Brain microvascular endothelial cell (primary cell): ENCODE measurements at regions not wholly inside any gene's neighbourhood (a gene's known extent, or its start where the extent isn't known, plus 50 kb on each side); places are given as distances from the start of the nearest gene placed in this dataset.

ENCODE experiments used
- DNase-seq: peaks from one replicate; pipeline ENCODE4 v3.0.0-alpha.2; 2020
- H3K27ac ChIP-seq: fragments of 250-450 bp; sonication (Bioruptor Pico); 2 replicates; pipeline ENCODE4 v1.5.1; 2020; ENCODE audit warnings: mild to moderate bottlenecking, moderate library complexity
- H3K27me3 ChIP-seq: fragments of 250-450 bp; sonication (Bioruptor Pico); replicated peaks from 2 replicates; pipeline ENCODE4 v1.5.1; 2020; ENCODE audit warnings: mild to moderate bottlenecking
- H3K36me3 ChIP-seq: fragments of 250-450 bp; sonication (Bioruptor Pico); replicated peaks from 2 replicates; pipeline ENCODE4 v1.5.1; 2020; ENCODE audit warnings: mild to moderate bottlenecking
- H3K4me3 ChIP-seq: 2 replicates; pipeline ENCODE4 v1.5.1; 2011; ENCODE audit warnings: low read depth, mild to moderate bottlenecking, control low read depth, low read length, moderate library complexity
- in situ Hi-C: cut with HindIII; loops from 2 replicates; pipeline ENCODE4 v1.10.0; 2017; ENCODE audit warnings: low sequenced_read_pairs, low pct_ligation_motif_present
- TF ChIP-seq, protein P1 (sequence below): IDR thresholded peaks from 2 replicates; pipeline ENCODE4 v1.5.1; 2011; ENCODE audit warnings: low read depth, mild to moderate bottlenecking, moderate library complexity, low read length, control low read depth, inconsistent platforms; ENCODE audit errors: missing control alignments

DNA sequence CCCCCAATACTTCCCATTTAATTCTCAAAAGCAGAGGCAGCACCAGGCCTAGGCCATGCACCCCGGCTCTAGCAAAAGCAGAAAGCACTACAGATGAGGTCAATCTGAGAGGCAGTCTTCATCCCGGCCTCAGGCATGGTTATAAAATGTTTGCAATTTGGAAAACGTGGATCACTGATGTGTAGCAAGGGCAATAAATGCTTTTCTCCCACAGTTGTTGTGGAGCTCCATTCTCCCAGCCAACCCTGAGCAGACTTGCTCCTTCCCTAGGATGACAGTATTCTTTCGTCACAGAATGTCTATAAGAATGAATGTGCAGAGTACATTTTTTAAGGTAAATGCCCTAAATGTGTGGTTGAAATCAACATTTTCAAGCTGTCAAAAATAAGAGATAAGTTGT lies 157.3 kb upstream of the DAPK1 start:
- in situ Hi-C loops, result loop anchor here (25.0 kb wide), 1 partner anchor 322 kb away; no protein-coding TSS in a partner anchor
- Histone ChIP-seq H3K27ac (no peak overlapping the region), H3K36me3 (no peaks in the 10 kb centered on the region), H3K4me3 (no peak overlapping the region), H3K27me3 (no peaks in the 10 kb centered on the region)
- TF ChIP-seq, protein P1, sequence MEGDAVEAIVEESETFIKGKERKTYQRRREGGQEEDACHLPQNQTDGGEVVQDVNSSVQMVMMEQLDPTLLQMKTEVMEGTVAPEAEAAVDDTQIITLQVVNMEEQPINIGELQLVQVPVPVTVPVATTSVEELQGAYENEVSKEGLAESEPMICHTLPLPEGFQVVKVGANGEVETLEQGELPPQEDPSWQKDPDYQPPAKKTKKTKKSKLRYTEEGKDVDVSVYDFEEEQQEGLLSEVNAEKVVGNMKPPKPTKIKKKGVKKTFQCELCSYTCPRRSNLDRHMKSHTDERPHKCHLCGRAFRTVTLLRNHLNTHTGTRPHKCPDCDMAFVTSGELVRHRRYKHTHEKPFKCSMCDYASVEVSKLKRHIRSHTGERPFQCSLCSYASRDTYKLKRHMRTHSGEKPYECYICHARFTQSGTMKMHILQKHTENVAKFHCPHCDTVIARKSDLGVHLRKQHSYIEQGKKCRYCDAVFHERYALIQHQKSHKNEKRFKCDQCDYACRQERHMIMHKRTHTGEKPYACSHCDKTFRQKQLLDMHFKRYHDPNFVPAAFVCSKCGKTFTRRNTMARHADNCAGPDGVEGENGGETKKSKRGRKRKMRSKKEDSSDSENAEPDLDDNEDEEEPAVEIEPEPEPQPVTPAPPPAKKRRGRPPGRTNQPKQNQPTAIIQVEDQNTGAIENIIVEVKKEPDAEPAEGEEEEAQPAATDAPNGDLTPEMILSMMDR, result no peak
- DNase-seq, result no peak

- no peak overlapping the region for H3K4me3 ChIP-seq
- DNase-seq, result no peak
- no peaks in the 10 kb centered on the region for H3K36me3 ChIP-seq
- H3K27ac ChIP-seq, result no peak overlapping the region
- TF ChIP-seq, protein P1, result no peak
- in situ Hi-C loops, result loop anchor here (25.0 kb wide), 1 partner anchor 320 kb away; no protein-coding TSS in a partner anchor
- no peaks in the 10 kb centered on the region for H3K27me3 ChIP-seq
Observed at GRCh38 chr9:87342743-87343142, 154.9 kb upstream of the DAPK1 start.

GRCh38 chr9:87343816-87344430 lies 153.7 kb upstream of the DAPK1 start:
- Histone ChIP-seq H3K27ac (no peak overlapping the region), H3K27me3 (no peaks in the 10 kb centered on the region), H3K4me3 (no peak overlapping the region), H3K36me3 (no peaks in the 10 kb centered on the region)
- in situ Hi-C loops, result loop anchor here (25.0 kb wide), 1 partner anchor 318 kb away; no protein-coding TSS in a partner anchor
- TF ChIP-seq, protein P1, result no peak
- DNase-seq, result no peak

GRCh38 chr9:87346061-87346665 lies 151.5 kb upstream of the DAPK1 start:
- TF ChIP-seq, protein P1, result no peak
- Histone ChIP-seq H3K27me3 (no peaks in the 10 kb centered on the region), H3K27ac (no peak overlapping the region), H3K4me3 (no peak overlapping the region), H3K36me3 (no peaks in the 10 kb centered on the region)
- in situ Hi-C loops, result loop anchor here (25.0 kb wide), 1 partner anchor 316 kb away; no protein-coding TSS in a partner anchor
- DNase-seq, result no peak

DNA sequence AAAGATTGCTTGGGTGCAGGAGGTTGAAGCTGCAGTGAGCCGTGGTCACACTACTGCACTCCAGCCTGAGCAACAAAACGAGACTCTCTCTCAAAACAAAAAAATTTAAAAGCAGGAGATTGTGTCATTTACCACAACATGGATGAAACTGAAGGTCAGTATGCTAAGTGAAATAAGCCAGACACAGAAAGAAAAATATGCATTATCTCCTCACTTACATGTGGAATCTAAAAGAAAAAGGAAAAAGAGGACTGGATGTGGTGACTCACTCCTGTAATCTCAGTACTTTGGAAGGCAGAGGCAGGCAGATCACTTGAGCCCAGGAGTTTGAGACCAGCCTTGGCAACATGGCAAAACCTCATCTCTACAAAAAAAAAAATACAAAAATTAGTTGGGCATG lies 146.8 kb upstream of the DAPK1 start:
- Histone ChIP-seq H3K4me3 (no peak overlapping the region), H3K36me3 (no peaks in the 10 kb centered on the region), H3K27me3 (no peaks in the 10 kb centered on the region), H3K27ac (no peak overlapping the region)
- in situ Hi-C loops, result no loop called here
- DNase-seq, result peak; percentile 60
- TF ChIP-seq, protein P1, result no peak
